ENCODE measurements at regions not wholly inside any gene's neighbourhood (a gene's known extent, or its start where the extent isn't known, plus 50 kb on each side); places are given as distances from the start of the nearest gene placed in this dataset.

DNA sequence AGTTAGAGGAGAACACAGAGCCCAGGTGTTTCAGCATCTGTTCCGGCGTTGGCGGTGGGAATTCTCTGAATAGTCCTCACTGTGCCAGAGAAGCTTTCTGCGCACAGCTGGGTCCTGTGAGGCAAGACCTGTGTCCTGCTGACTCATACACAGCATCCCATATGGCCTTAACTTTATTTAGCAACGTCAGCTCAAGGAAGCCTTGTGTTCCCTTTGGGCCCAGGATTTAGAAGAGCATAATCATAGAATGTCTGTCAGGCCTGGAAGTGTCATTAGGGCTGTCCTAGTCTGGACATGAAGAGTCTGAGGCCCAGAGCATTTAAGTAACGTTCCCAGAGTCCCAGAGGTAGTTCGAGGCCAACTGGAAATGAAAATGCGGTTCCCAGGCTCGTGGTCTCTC lies 188.6 kb upstream of the DMRT1 start:
- TF ChIP-seq, protein P1, sequence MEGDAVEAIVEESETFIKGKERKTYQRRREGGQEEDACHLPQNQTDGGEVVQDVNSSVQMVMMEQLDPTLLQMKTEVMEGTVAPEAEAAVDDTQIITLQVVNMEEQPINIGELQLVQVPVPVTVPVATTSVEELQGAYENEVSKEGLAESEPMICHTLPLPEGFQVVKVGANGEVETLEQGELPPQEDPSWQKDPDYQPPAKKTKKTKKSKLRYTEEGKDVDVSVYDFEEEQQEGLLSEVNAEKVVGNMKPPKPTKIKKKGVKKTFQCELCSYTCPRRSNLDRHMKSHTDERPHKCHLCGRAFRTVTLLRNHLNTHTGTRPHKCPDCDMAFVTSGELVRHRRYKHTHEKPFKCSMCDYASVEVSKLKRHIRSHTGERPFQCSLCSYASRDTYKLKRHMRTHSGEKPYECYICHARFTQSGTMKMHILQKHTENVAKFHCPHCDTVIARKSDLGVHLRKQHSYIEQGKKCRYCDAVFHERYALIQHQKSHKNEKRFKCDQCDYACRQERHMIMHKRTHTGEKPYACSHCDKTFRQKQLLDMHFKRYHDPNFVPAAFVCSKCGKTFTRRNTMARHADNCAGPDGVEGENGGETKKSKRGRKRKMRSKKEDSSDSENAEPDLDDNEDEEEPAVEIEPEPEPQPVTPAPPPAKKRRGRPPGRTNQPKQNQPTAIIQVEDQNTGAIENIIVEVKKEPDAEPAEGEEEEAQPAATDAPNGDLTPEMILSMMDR (IDR thresholded peaks at IDR 0.05): no peak
- TF ChIP-seq POLR2AphosphoS5 (IDR thresholded peaks at IDR 0.05; ENCODE audit: low read depth, low read length) (no peak), FOXJ3 (CRISPR knock-in tag; IDR thresholded peaks at IDR 0.05) (no peak), CHD2 (IDR thresholded peaks at IDR 0.05; ENCODE audit: low read length, partially characterized antibody) (no peak)

Measured in SK-N-SH (cell line).